ENCODE measurements at regions not wholly inside any gene's neighbourhood (a gene's known extent, or its start where the extent isn't known, plus 50 kb on each side); places are given as distances from the start of the nearest gene placed in this dataset.
"Not testable (repeated sequence)": the region's sequence is repeated elsewhere in the genome, so short reads cannot be mapped to it uniquely, and the experiment has no call there.

- Histone ChIP-seq H3K36me3 (replicated peaks in 1 of 2; ENCODE audit: control insufficient read depth in 1 of 2, insufficient read depth in 2 of 2, low read length in 1 of 2) (no peaks in the 10 kb centered on the region), H3K27ac (ENCODE audit: low read depth in 2 of 2, low read length in 1 of 2) (no peak overlapping the region), H3F3A (replicated peaks; ENCODE audit: insufficient read depth) (no peaks in the 10 kb centered on the region), H3K27me3 (ENCODE audit: insufficient read depth) (no peaks in the 10 kb centered on the region), H3K9me3 (no peaks in the 10 kb centered on the region), H4K20me1 (ENCODE audit: insufficient read depth) (no peaks in the 10 kb centered on the region), H3K4me3 (ENCODE audit: low read depth in 2 of 2, low read length in 1 of 2) (no peak overlapping the region), H3K4me1 (ENCODE audit: control insufficient read depth in 1 of 2, insufficient read depth in 2 of 2, low read depth in 1 of 2, low read length in 1 of 2) (no peaks in the 10 kb centered on the region), H3K79me2 (ENCODE audit: insufficient read depth) (no peaks in the 10 kb centered on the region), H2AFZ (ENCODE audit: low read depth) (no peak overlapping the region), H3K4me2 (no peak overlapping the region), H3K9me2 (no peaks in the 10 kb centered on the region), H3K9ac (no peak overlapping the region)
- no peak for DNase-seq
- TF ChIP-seq RCOR1 (IDR thresholded peaks at IDR 0.05; ENCODE audit: low read length) = no peak
- TF ChIP-seq FOSL2 (IDR thresholded peaks at IDR 0.05; ENCODE audit: borderline replicate concordance, low read depth) = no peak
- no peak for TF ChIP-seq RFX5 (IDR thresholded peaks at IDR 0.05; ENCODE audit: low read length)
- ChIA-PET CTCF (interaction anchor here (0.7 to 2.2 kb wide), 5 partner anchors 10 to 75 kb away, joined by 3 to 10 read pairs (median 3); no protein-coding TSS in a partner anchor), POLR2A (no interaction called here)
- 67% methylated on average over 4 of the region's 4 CpGs for WGBS (ENCODE audit: low lambda C conversion rate)
Measured at GRCh38 chr3:43843386-43843785, 152.6 kb downstream of the ABHD5 start.

DNA sequence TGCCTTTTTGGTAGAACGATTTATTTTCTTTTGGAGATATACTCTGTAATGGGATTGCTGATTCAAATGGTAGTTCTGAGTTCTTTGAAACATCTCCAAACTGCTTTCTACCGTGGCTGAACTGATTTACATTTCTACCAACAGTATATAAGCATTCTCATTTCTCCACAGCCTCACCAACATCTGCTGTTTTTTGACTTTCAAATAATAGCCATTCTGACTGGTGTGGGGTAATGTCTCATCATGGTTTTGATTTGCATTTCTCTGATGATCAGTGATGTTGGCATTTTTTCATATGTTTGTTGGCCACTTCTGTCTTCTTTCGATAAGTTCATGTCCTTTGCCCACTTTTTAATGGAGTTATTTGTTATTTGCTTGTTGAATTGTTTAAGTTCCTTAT, 154.0 kb downstream of the ABHD5 start:
- 20% methylated on average over 3 of the region's 3 CpGs for WGBS (ENCODE audit: low lambda C conversion rate)
- Histone ChIP-seq H3K27me3 (ENCODE audit: insufficient read depth) (no peaks in the 10 kb centered on the region), H2AFZ (ENCODE audit: low read depth) (no peak overlapping the region), H3K4me3 (ENCODE audit: low read depth in 2 of 2, low read length in 1 of 2) (no peak overlapping the region), H3F3A (replicated peaks; ENCODE audit: insufficient read depth) (no peaks in the 10 kb centered on the region), H3K9ac (no peak overlapping the region), H3K9me3 (no peaks in the 10 kb centered on the region; the same call in 1 of the 2 replicates), H3K4me2 (no peak overlapping the region), H3K27ac (ENCODE audit: low read depth in 2 of 2, low read length in 1 of 2) (no peak overlapping the region), H3K36me3 (replicated peaks in 1 of 2; ENCODE audit: control insufficient read depth in 1 of 2, insufficient read depth in 2 of 2, low read length in 1 of 2) (no peaks in the 10 kb centered on the region), H3K4me1 (ENCODE audit: control insufficient read depth in 1 of 2, insufficient read depth in 2 of 2, low read depth in 1 of 2, low read length in 1 of 2) (no peaks in the 10 kb centered on the region), H3K79me2 (ENCODE audit: insufficient read depth) (no peaks in the 10 kb centered on the region), H4K20me1 (ENCODE audit: insufficient read depth) (no peaks in the 10 kb centered on the region), H3K9me2 (no peaks in the 10 kb centered on the region)
- TF ChIP-seq REST (IDR thresholded peaks at IDR 0.05; ENCODE audit: low read depth, low read length) = no peak
- no peak for TF ChIP-seq SIN3A (IDR thresholded peaks at IDR 0.05; ENCODE audit: borderline replicate concordance, low read depth, low read length)
- TF ChIP-seq, protein P1, sequence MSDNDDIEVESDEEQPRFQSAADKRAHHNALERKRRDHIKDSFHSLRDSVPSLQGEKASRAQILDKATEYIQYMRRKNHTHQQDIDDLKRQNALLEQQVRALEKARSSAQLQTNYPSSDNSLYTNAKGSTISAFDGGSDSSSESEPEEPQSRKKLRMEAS (IDR thresholded peaks at IDR 0.05; ENCODE audit: low read depth) = no peak
- TF ChIP-seq, protein P2, sequence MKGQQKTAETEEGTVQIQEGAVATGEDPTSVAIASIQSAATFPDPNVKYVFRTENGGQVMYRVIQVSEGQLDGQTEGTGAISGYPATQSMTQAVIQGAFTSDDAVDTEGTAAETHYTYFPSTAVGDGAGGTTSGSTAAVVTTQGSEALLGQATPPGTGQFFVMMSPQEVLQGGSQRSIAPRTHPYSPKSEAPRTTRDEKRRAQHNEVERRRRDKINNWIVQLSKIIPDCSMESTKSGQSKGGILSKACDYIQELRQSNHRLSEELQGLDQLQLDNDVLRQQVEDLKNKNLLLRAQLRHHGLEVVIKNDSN (IDR thresholded peaks at IDR 0.05; ENCODE audit: borderline replicate concordance, low read depth) = no peak
- TF ChIP-seq GABPA (IDR thresholded peaks at IDR 0.05; ENCODE audit: low read depth) = no peak
- TF ChIP-seq USF2 (IDR thresholded peaks at IDR 0.05; ENCODE audit: borderline replicate concordance, low read depth, low read length) = no peak
- TF ChIP-seq CHD2 (IDR thresholded peaks at IDR 0.05; ENCODE audit: low read length, partially characterized antibody) = no peak
- TF ChIP-seq EP300 (IDR thresholded peaks at IDR 0.05; ENCODE audit: borderline replicate concordance in 1 of 2, low read depth in 1 of 2, low read length in 1 of 2) = no peak
- TF ChIP-seq, protein P3, sequence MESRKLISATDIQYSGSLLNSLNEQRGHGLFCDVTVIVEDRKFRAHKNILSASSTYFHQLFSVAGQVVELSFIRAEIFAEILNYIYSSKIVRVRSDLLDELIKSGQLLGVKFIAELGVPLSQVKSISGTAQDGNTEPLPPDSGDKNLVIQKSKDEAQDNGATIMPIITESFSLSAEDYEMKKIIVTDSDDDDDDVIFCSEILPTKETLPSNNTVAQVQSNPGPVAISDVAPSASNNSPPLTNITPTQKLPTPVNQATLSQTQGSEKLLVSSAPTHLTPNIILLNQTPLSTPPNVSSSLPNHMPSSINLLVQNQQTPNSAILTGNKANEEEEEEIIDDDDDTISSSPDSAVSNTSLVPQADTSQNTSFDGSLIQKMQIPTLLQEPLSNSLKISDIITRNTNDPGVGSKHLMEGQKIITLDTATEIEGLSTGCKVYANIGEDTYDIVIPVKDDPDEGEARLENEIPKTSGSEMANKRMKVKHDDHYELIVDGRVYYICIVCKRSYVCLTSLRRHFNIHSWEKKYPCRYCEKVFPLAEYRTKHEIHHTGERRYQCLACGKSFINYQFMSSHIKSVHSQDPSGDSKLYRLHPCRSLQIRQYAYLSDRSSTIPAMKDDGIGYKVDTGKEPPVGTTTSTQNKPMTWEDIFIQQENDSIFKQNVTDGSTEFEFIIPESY (IDR thresholded peaks at IDR 0.05; ENCODE audit: borderline replicate concordance, low read depth) = no peak
- TF ChIP-seq TEAD4 (IDR thresholded peaks at IDR 0.05; ENCODE audit: borderline replicate concordance, insufficient read depth) = no peak
- DNase-seq = no peak
- POLR2A ChIA-PET = no interaction called here
- CTCF ChIA-PET = no interaction called here

DNA sequence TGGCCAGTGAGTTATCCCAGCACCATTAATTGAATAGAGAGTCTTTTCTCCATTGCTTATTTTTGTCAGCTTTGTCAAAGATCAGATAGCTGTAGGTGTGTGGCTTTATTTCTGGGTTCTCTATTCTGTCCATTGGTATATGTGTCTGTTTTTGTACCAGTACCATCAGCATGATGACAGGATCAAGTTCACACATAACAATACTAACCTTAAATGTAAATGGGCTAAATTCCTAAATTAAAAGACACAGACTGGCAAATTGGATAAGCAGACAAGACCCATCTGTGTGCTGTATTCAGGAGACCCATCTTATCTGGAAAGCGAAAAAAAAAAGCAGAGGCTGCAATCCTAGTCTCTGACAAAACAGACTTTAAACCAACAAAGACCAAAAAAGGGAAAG, 154.8 kb downstream of the ABHD5 start:
- H3F3A ChIP-seq (replicated peaks; ENCODE audit: insufficient read depth); H3K9ac ChIP-seq; H3K4me2 ChIP-seq; H3K79me2 ChIP-seq (ENCODE audit: insufficient read depth); DNase-seq; H3K4me1 ChIP-seq (ENCODE audit: control insufficient read depth in 1 of 2, insufficient read depth in 2 of 2, low read depth in 1 of 2, low read length in 1 of 2); H4K20me1 ChIP-seq (ENCODE audit: insufficient read depth); POLR2A ChIA-PET; H3K9me2 ChIP-seq; H3K36me3 ChIP-seq (replicated peaks in 1 of 2; ENCODE audit: control insufficient read depth in 1 of 2, insufficient read depth in 2 of 2, low read length in 1 of 2); H2AFZ ChIP-seq (ENCODE audit: low read depth); H3K27me3 ChIP-seq (ENCODE audit: insufficient read depth); H3K4me3 ChIP-seq (ENCODE audit: low read depth in 2 of 2, low read length in 1 of 2); H3K9me3 ChIP-seq; H3K27ac ChIP-seq (ENCODE audit: low read depth in 2 of 2, low read length in 1 of 2): not testable (repeated sequence)
- 5% methylated on average over 1 of the region's 1 CpG for WGBS (ENCODE audit: low lambda C conversion rate)
- CTCF ChIA-PET = interaction anchor here (0.7 kb wide), 1 partner anchor 8 kb away, joined by 3 read pairs; no protein-coding TSS in a partner anchor
